NCI-H2171 treated with DMSO at 0.1 percent for 48 hours (cell line): ENCODE measurements at regions not wholly inside any gene's neighbourhood (a gene's known extent, or its start where the extent isn't known, plus 50 kb on each side); places are given as distances from the start of the nearest gene placed in this dataset.
"Not testable (repeated sequence)": the region's sequence is repeated elsewhere in the genome, so short reads cannot be mapped to it uniquely, and the experiment has no call there.

Experiments used
- DNase-seq: peaks from one replicate; lab custom pipeline; 2025; lab: John Stamatoyannopoulos, UW

- peak; percentile 36 for DNase-seq
Observed at GRCh38 chr1:185435696-185436379, 118.8 kb upstream of the IVNS1ABP start.

DNA sequence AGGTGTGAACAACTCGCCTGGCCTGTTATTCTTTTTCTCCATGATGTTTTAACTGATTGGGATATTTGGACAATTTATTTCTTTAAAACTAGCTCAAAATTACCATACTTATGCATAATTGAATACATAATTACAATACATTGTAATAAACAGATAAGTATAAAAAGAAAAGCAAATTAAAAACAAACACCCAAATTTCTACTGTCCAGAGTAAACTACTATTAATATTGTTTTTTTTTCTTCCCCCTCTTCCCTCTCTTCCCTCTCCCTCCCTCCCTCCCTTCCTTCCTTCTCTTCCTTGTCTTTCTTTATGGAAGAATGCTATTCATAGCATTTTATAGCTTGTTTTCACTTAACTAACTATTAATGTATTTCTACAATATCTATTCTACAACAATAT, 117.7 kb upstream of the IVNS1ABP start:
- no peak for DNase-seq

- no peak for DNase-seq
Observed at GRCh38 chr1:185433667-185434066, 116.6 kb upstream of the IVNS1ABP start.

DNA sequence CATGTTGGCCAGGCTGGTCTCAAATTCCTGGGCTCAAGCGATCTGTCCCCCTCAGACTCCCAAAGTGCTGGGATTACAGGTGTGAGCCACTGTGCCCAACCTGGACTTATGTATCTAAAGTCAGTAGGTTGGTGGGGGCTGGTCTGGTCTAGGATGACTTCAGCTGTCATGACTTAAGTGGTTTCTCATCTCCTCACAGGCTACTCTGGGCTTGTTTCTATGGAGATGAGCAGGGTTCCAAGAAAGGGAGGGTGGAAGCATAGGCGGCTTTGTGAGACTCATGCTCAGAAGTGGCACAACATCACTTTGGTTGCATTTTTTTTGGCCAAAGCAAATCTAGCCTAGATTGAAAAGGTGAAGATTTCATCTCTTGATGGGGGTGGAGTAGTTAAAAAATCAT, 115.9 kb upstream of the IVNS1ABP start:
- no peak for DNase-seq

DNA sequence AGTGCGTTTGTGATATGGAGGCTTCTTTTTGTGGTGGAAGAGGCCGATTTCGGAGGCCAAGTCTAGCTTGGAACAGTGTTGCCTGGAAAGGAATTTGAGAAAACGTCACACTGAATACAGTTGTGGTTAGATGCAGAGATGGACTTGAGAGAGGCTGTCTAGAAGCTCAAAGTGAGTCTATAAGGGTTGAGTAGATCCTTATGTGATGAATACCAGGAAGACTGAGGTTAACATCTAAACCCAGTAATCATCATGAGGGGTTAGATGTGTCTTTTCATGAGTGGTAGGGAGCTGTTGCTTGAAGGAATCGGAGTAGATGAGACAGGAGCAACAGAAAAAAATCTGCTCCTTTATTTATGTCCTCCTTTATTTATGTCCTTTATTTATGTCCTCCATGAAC, 114.6 kb upstream of the IVNS1ABP start:
- DNase-seq, result no peak

- DNase-seq, result not testable (repeated sequence)
Observed at GRCh38 chr1:185429668-185430067, 112.6 kb upstream of the IVNS1ABP start.

- no peak for DNase-seq
Observed at GRCh38 chr1:185427776-185428175, 110.7 kb upstream of the IVNS1ABP start.

- no peak for DNase-seq
Observed at GRCh38 chr1:185427264-185427663, 110.2 kb upstream of the IVNS1ABP start.

DNA sequence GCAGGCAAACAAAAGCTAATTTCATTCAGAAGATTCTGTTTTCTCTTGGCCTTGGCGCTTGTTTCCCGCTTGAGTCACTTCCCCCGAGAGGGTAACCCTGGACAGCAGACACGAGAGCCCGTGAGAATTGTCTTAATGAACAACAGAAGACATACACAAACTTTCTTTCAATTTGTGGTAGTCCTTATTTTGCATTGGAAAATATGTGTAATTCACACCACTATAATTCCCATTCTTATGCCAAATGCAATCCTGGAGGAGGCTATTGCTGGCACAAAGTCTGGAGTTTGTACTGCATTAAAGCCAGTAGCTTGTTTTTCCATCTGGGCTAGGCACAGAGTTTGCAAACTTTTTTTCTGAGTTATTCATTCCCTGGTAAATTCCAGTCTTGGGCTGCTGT, 109.8 kb upstream of the IVNS1ABP start:
- no peak for DNase-seq

DNA sequence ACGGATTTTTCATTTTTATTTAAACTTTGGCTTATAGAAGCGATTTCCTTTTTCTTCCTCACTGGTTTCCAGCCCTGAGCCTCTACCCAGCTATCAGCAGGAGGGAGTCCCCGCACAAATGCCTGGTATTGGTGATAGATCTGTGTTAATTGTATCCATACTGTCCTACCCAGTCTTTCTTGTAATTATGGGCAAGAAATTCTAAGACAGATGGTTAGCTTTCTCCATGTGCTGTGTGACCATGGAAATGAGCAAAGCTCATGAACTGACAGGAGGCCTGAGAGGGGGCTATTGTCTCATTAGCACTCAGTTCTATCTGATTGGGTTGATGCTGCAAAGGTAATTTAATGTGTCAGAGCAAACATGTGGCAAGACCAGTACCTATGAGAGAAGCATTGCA, 108.1 kb upstream of the IVNS1ABP start:
- peak; percentile 80 for DNase-seq

DNA sequence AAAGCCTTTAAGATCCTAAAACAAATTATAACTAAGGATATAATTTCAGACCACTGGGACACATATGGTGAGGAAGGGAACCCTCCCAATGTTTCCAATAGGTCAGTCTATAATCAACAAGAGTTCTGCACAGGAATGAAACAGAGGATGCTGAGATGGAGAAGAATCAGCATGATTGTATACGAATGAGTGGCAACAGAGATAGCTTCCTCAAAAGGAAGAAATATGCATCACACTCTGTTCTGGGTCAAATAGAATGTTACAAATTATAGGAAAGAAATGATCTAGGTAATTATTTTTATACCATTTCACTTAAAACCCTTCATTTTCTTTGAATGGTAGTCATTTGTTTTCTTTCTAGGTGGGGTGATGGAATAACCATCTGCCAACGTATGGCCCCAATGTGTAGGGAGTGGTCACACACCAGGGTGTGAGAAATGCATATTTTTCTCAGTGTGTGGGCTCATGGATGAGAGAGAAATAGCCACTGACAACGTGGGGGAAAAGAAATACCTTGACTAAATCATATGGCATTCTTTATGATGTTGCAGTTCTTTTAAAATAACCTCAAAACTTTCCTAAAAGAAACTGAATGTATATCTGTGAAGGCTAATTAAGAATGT, 104.6 kb upstream of the IVNS1ABP start:
- DNase-seq, result no peak

- no peak for DNase-seq
Observed at GRCh38 chr1:185420588-185421081, 103.6 kb upstream of the IVNS1ABP start.

GRCh38 chr1:185419718-185420117, 102.7 kb upstream of the IVNS1ABP start:
- no peak for DNase-seq

DNA sequence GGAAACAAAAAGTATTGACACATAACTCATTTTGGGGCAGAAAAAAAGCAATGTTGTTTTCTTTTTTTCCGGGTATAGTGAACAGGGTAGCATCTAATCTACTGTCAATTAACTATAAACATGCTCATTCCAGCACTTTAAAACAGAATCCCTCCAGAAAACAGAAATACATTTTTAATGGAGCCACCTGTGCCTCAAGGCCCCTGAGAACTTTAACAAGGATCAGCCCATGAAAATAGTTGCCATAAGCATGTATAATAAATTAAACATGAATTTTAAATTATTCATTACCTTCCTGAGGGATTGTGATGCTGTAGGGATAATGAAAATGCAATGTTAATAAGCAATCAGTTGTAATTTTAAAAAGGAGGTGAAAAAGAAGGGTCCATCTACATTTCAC, 101.4 kb upstream of the IVNS1ABP start:
- DNase-seq, result no peak

- DNase-seq, result no peak
Observed at GRCh38 chr1:185412385-185413087, 95.5 kb upstream of the IVNS1ABP start.

- DNase-seq, result no peak
Observed at GRCh38 chr1:185409763-185410528, 92.9 kb upstream of the IVNS1ABP start.

DNA sequence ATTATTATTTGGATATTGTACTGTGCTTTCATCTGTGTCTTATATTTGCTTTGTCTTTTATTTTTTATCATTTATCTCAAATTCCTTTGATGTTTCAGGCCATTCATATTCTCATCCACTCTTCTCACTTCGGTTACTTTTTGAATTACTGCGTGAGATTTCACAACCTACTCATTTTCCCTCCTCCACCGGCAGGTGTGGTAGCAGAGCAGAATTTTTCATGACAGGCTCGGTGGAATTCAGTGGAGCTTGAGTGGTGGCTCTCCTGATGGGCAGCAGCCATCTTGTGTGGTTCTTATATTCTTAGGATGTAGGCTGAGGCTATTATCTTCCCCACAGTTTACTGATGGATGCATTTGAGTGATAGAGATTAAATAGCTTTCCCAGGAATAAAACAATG, 92.3 kb upstream of the IVNS1ABP start:
- DNase-seq, result no peak

- no peak for DNase-seq
Observed at GRCh38 chr1:185408700-185409270, 91.7 kb upstream of the IVNS1ABP start.

GRCh38 chr1:185406691-185407009, 89.6 kb upstream of the IVNS1ABP start:
- DNase-seq, result no peak

DNA sequence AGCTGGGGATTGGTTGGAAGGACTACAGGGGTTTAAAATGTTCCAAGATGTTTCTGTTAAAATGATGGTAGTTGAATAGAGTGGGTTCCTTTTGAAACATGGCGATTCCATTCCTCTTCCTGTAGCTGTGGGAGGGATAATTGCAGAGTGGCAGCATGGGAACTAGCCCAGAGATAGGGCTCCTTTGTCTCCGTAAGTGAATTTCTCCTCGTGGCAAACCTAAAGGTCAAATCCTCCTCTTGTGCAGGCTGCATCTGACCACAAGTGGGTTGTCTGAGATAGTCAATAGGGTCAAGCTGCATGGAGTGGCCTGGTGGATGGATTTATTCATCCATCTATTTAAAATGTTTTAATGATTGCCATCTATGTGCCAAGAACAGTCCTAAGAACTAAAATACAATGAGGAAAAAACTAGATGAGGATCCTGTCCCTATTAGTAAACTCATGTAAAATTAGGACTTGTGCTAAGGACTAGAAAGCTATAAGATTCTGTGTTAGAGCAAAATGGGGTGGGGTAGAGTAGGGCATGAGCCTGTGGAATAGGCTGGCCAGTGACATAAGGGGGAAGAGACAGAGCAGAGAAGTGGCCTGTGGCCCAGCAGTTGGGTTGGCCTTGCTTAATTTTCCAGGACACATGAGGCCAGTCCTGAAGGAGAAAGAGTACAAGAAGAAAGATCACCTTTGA, 89.1 kb upstream of the IVNS1ABP start:
- DNase-seq, result no peak

- DNase-seq, result no peak
Observed at GRCh38 chr1:185404907-185405568, 88.0 kb upstream of the IVNS1ABP start.
